GM18499 (cell line): ENCODE measurements at regions not wholly inside any gene's neighbourhood (a gene's known extent, or its start where the extent isn't known, plus 50 kb on each side); places are given as distances from the start of the nearest gene placed in this dataset.
"Not testable (repeated sequence)": the region's sequence is repeated elsewhere in the genome, so short reads cannot be mapped to it uniquely, and the experiment has no call there.

Source experiments
- ATAC-seq: cut with Tn5 transposase; IDR thresholded peaks from one replicate; pipeline ENCODE4 v1.9.1; 2021; ENCODE audit warnings: moderate number of reproducible peaks; ENCODE audit not compliant: insufficient read depth, unreplicated experiment

DNA sequence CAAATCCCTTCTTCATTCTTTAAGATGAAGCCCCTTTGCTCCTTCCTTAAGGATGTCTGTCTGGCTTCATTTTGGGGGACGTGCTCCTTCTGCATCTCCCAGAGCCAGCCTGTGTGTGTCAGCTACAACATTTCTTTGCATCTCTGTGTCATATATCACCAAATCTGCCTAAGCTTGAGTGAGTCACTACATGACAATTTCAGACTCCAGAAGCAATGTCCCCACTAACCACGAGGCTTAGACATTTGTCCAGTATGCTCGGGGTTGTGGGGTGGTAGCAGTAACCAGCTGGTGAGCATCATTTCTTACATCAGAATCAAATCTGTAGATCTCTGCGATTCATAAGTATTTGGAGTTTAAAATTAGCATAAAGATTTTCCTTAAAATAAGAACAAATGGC is 54.1 kb upstream of the USP14 start:
- ATAC-seq, result not testable (repeated sequence)

GRCh38 chr18:105161-106053 is 53.0 kb upstream of the USP14 start:
- ATAC-seq, result not testable (repeated sequence)

DNA sequence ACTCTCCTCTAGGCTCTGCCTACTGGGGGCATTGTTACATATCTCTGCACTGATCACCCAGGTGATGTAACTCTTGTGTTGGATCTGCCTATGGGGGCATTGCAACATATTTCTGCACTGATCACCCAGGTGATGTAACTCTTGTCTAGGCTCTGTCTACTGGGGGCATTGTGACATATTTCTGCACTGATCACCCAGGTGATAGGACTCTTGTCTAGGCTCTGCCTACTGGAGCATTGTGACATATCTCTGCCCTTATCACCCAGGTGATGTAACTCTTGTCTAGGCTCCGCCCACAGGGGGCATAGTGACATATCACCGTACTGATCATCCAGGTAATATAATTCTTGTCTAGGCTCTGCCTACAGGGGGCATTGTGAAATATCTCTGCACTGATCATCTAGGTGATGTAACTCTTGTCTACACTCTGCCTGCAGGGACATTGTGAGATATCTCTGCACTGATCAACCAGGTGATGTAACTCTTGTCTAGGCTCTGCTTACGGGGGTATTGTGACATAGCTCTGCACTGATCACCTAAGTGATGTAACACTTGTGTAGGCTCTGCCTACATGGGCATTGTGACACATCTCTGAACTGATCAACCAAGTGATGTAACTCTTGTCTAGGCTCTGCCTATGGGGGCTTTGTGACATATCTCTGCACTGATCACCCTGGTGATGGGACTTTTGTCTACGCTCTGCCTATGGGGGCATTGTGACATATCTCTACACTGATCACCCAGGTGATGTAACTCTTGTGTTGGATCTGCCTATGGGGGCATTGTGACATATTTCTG is 52.1 kb upstream of the USP14 start:
- ATAC-seq, result not testable (repeated sequence)

DNA sequence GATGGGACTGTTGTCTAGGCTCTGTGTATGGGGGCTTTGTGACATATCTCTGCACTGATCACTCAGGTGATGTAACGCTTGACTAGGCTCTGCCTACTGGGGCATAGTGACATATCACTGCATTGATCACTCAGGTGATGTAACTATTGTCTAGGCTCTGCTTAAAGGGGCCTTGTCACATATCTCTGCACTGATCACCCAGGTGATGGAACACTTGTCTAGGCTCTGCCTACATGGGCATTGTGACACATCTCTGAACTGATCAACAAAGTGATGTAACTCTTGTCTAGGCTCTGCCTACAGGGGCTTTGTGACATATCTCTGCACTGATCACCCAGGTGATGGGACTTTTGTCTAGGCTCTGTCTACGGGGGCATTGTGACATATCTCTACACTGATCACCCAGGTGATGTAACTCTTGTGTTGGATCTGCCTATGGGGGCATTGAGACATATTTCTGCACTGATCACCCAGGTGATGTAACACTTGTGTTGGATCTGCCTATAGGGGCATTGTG is 51.4 kb upstream of the USP14 start:
- not testable (repeated sequence) for ATAC-seq

DNA sequence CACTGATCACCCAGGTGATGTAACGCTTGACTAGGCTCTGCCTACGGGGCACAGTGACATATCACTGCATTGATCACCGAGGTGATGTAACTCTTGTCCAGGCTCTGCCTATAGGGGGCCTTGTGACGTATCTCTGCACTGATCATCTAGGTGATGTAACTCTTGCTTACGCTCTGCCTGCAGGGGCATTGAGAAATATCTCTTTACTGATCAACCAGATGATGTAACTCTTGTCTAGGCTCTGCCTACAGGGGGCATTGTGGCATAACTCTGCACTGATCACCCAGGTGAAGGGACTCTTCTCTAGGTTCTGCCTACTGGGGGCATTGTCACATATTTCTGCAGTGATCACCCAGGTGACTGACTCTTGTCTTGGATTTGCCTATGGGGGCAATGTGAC is 50.9 kb upstream of the USP14 start:
- ATAC-seq, result not testable (repeated sequence)

DNA sequence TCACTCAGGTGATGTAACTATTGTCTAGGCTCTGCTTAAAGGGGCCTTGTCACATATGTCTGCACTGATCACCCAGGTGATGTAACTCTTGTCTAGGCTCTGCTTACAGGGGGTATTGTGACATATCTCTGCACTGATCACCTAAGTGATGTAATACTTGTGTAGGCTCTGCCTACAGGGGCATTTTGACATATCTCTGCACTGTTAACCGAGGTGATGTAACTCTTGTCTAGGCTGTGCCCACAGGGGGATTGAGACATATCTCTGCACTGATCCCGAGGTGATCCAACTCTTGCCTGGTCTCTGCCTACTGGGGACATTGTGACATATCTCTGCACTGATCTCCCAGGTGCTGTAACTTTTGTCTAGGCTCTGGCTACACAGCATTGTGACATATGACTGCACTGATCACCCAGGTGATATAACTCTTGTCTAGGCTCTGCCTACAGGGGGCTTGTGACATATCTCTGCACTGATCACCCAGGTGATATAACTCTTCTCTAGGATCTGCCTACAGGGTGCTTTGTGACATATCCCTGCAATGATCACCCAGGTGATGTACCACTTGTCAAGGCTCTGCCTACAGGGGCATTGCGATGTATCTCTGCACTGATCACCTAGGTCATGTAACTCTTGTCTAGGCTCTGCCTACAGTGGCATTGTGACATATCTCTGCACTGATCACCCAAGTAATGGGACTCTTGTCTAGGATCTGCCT is 50.3 kb upstream of the USP14 start:
- ATAC-seq, result peak; percentile 40
